H1 (cell line): ENCODE measurements at regions not wholly inside any gene's neighbourhood (a gene's known extent, or its start where the extent isn't known, plus 50 kb on each side); places are given as distances from the start of the nearest gene placed in this dataset.

ENCODE experiments used
- E2F6 ChIP-seq: IDR thresholded peaks from 2 replicates; pipeline ENCODE4 v1.6.1; 2012; ENCODE audit warnings: inconsistent platforms

- no peak for TF ChIP-seq E2F6
Measured at GRCh38 chr12:116404247-116404646, 126.8 kb upstream of the MED13L start (continued).
